ENCODE measurements at regions not wholly inside any gene's neighbourhood (a gene's known extent, or its start where the extent isn't known, plus 50 kb on each side); places are given as distances from the start of the nearest gene placed in this dataset.
"Not testable (repeated sequence)": the region's sequence is repeated elsewhere in the genome, so short reads cannot be mapped to it uniquely, and the experiment has no call there.

DNA sequence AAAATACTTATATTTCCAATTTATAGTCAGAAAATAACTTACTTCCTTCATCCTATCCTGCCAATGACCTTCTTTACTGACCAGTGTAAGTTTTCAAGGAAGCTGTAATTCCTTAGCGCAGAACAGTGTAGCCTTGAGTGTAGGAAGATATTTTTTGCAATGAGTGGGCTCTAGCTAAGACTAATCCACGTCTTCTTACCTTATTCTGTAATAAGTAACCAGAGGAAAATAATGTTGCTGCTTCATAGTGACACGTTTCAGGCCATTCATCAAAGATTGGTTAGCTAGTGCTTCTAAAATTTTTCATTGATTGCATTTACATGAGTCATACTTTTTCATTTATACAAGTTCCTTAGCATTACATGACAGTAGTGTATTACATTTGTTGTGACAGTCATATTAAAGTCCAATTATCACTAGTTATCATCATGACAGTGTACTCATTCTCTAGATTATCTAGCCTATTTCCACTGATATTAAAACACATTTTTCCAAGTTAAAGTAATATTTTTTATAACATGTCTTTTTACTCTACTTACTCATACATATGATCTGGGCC lies 403.8 kb upstream of the EPHA3 start:
- DNase-seq, result no peak

DNA sequence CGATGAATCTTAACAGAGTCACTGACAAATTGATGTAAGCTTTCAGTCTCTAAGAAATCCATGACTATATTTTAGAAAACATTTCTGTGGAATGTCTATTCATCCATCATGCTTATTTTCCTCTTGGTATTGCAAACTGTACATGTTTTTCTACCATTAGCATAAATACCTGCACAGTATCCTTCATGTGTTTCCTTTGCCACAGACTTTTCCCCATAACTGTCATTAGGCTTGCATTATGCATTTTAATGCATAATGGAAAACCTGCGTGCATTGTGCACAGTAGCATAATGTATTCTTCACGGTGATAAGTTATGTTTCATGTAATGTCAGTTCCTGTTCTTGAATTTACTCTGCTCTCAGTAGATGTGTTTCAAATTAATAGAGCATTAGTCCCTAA lies 403.1 kb upstream of the EPHA3 start:
- no peak for DNase-seq

DNA sequence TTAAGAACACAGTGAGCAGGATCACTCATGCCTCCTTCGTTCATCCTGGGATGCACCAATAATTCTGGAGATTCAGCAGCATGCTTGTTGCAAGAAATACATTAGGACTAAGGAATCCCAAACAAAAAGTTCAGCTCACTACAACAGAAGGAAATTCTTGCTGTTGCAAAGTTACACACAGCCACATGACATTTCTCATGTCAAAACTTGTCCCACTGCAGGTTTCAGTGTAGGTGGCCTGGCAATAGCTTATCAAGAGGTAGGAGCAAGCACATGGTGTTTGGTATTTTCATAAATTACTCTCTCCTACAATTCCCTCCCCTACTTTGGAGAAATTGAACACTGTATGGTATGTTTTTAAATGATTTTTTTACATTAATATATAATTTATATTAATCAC lies 399.6 kb upstream of the EPHA3 start:
- no peak for DNase-seq

DNA sequence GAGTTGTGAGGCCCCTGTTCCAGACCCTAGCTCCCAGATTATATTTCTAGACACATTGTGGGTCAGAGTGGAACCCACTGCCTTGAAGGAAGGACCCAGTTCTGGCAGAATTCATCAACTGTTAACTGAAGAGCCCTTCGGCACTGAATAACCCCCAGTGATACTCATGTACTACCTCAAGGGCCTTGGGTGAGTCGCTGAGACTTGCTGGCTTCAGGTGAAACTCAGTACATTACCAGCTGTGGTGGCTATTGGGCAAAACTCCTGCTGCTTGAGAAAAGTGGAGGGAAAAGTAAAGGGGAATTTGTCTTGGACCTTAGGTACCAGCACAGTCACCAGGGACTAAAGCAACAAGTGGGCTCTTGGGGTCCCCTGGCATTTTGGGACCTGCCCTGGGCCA lies 394.9 kb upstream of the EPHA3 start:
- no peak for DNase-seq

DNA sequence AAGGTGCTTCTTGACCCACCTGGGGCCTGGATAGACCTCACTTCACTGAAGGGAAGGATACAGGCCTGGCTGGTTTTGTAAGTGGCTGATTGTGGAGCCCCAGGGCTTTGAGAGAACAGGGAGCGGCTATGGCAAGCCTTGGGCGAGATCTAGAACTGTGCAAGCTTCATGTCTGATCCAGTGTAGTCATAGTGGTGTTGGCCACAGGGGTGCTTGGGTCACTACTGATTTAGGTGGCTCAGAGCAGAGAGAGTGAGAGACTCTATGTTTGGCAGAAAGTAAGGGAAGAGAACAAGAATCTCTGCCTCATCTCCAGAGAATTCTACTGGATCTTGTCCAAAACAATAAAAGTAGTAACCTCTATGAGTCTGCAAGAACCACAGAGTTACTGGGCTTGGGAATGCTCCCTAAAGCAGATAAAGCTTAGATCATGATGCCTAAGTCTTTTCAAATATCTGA lies 394.2 kb upstream of the EPHA3 start:
- DNase-seq, result no peak

DNA sequence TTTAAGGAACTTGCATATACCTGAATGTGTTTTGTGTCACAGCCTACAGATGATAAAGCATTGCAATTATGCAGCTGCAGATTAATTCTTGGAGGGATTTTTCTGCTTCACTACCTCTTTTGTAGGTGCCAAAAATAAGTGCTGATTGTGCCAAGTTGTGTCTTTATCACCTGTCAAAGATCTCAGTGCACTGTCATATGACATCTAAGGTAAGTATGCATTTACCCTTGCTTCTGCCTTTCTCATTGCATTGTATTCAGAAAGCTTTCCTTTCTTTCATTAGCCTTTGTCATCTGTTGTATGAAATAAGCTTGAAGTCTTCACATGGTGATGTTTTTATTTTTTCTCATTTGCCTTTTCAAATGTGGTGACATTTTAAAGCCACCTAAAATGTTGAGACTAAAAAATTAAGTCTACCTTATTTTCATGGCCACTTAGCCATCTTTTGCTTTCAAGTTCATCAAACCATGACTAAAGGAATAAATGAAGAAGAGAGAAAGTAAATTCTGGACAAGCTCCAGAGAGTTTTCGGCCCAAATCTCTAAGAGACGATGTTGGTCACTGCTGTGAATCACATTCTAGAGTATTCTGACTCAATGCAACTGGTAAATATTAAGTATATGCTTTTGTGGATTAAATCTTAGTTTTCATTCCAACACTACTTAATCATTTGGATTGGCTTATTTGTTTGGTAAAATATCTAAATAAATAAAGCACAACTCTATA lies 381.8 kb upstream of the EPHA3 start:
- no peak for DNase-seq

DNA sequence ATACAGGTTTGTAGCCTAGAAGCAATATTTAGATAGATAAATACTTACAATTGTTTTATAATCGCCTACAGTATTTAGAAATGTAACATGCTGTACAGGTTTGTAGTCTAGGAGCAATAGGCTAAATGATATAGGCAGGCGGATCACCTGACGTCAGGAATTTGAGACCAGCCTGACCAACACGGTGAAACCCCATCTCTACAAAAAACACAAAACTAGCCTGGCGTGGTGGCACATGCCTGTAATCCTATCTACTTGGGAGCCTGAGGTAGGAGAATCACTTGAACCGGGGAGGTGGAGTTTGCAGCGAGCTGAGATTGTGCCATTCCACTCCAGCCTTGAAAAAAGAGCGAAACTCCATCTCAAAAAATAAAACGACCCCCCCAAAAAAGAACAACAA lies 375.2 kb upstream of the EPHA3 start:
- no peak for DNase-seq

DNA sequence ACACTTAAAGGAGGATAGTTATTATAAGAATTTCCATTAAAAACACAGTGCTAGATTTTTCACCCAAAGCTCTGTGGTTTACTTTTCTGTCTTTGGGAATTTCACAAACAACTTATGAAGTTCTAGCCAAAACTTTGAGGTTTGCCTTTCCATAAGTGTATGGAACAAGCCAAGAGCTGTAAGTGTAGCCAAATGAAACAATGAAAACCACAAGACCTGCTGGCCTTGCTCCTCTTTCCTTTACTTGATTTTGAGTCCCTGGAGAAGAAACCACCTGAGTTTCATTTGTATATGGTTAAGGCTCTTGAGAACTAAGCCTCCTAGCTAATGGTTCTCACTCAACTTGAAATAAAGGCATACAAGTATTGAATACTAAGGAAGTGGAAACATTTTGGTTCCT lies 365.3 kb upstream of the EPHA3 start:
- DNase-seq, result no peak

DNA sequence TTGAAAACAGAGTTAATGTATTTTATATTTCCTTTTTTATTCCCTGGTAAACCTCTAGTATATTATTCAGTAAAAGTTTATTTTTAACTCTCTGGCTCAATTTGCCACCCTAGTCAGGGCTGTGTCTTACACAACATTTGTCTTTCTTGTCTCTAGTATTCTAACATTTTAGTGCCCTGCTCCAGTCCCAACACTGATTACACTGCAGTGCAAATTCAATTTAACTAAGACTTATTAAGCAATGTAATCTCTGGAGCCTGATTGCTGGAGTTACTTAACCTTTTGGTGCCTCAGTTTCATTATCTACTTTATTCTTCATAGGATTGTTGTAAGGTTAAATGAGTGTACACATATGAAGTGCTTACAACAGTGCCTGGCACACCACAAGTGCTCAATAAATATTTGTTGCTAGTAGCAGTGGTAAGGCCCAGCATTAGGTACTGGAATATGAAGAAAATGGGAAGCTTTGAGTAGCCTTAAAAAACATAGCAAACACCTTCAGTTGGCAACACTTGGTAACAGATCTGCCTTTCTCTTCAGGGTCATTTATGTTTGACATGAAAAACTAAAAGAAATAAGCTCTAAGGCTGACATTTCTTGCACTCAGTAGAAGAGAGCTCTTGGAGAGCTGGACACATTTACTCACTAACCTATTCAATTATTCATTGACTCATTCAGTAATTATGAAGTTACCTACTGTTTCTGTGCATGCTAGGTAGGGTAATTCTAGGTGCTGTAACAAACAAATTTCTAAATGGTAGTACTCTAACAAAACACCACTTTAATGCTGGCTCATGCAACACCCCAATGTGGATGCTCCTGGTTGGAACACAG lies 364.5 kb upstream of the EPHA3 start:
- DNase-seq, result no peak

DNA sequence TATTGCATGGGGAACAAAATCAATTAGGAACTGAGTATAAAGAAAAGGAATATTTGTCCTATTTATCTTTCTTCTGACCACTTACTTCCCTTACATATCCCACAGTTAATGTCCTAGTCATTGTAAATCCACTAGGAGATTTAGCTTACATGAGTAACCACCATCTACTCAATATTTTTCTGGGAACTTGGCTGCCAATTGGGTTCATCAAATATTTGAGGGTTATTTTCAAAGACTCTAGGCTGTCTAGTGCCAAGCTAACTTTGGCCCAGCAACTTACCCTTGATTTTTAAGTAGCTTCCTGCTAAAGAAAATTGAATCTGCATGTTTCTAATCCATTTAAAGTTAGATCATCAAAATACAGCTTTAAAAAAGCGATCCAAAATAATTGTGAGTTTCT lies 362.5 kb upstream of the EPHA3 start:
- DNase-seq, result no peak

DNA sequence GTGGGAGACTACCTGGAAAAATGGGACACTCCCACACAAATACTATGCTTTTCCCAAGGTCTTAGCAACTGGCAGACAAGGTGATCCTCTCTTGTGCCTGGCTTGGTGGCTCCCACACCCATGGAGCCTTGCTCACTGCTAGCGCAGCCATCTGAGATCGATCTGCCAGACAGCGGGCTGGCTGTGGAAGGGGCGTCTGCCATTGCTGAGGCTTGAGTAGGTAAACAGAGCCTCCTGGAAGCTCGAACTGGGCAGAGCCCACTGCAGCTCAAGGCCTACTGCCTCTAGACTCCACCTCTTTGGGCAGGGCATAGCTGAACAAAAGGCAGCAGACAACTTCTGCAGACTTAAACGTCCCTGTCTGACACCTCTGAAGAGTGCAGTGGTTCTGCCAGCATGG lies 360.3 kb upstream of the EPHA3 start:
- DNase-seq, result not testable (repeated sequence)

DNA sequence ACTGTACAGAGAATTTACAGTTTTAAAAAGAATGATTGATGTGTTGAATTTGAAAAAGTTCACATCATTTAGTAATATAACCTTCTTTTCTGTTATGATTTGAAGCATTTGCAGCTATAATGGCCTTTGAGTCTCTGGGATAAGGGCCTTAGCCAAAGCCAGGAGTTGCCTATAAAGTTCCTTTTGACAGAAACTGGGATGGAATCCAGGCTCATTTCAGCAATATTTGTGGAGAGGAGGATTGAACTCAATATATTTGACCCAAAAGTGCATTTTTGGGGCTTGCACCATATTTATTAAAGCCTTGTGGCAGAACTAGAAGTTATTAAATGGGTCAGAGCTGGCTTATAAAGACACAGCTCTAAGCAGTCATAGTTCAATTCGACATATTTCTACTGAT lies 348.7 kb upstream of the EPHA3 start:
- no peak for DNase-seq

DNA sequence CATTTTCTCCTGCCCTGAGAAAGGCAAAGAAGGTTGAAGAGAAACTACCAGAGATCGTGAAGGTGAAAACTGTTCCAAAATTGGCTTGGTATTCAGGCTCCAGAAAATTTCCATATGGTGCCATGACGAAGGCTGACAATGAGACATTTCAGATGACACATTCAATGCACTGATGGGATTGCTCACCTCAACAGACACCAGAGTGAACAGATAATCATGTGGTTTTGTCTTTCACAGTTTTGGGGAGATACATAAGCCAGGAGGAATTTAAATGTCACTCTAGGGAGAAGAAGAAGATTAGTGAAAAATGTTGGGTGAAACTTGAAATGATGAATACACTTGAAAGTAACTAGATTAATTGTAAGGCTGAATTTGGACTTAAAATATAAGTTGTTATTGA lies 339.7 kb upstream of the EPHA3 start:
- no peak for DNase-seq

DNA sequence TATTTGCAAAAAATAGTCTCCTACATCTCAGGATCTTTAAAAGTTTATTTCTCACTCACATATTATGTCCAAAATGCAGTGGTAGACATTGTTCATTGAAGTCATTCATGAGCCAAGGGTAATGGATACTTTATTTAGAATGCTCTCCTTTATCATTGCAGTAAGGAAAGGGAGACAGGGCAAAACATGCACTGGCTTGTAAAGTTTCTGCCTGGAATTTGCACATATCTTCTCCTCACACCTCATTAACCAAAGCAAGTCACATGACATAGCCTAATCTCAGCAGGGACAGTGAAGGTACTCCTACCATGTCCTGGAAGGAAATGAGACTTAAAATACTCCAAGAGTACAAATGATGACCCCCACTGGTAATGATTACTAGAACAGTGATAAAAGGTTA lies 333.7 kb upstream of the EPHA3 start:
- DNase-seq, result no peak

DNA sequence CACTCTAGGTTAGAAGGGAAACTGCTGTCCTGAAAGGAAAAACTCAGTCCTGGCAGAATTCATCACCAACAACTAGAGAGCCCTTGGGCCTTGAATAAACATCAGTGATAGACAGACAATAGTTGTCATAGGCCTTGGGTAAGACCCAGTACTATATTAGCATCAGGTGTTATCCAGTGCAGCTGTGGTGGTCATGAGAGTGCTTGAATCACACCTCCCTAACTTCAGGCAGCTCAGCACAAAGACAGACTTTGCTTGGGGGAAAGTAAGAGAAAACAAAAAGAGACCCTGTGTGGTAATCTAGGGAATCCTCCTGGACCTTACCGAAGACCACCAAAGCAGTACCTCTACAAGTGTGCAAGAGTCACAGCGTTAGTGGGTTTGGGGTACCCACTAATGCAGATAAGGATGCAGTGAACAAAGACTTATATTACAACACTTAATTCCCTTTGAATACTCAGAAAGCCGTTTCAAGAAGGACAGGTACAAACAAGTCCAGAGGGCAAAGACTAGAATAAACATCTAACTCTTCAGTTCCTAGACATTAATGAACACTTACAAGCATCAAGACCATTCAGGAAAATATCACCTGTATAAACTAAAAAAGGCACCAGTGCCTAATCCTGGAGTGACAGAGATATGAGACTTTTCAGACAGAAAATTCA lies 332.3 kb upstream of the EPHA3 start:
- no peak for DNase-seq

DNA sequence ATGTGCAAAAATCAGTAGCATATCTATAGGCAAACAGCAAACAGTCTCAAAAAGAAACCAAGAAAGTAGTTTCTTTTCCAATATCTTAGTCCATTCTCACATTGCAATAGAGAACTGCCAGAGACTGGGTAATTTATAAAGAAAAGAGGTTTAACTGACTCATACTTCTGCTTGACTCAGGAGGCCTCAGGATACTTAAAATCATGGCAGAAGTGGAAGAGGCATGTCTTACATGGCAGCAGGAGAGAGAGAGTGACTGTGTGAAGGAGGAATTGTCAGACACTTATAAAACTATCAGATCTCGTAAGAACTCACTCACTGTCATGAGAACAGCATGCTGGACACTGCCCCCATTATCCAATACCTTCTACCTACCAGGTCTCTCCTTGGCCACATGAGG lies 327.9 kb upstream of the EPHA3 start:
- DNase-seq, result no peak

DNA sequence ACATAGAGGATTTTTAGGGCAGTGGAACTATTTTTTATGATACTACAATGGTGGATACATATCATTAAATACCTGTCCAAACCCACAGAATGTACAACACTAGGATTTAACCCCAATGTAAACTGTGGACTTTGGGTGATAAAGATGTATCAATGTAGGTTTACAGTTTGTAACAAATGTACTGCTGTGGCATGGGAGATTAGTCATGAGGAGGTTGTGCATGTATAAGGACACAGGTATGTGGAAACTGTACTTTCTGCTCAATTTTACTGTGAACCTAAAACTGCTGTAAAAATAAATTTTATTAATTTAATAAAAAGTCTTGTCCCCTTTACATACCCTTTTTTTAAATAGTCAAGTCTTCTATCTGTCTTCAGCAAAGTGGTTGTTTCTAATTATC lies 322.5 kb upstream of the EPHA3 start:
- no peak for DNase-seq

DNA sequence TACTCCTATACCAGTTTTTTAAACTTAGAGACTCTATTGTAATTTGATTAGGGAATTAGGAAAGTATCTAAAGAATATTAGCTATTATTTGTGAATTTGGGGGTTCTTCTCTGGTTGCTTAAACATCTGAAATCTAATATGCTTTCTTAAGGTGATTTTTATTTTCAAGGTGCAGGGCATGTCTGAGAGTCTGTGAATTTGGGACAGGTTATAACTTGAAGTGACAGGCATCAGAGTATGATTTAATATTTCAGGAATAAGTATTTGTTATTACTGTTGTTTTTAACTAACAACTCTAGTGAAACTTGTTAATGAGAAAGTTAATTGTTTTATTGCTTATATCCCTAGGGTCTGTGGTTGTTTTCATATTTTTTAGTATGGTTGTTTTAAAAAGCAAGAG lies 321.6 kb upstream of the EPHA3 start:
- no peak for DNase-seq

DNA sequence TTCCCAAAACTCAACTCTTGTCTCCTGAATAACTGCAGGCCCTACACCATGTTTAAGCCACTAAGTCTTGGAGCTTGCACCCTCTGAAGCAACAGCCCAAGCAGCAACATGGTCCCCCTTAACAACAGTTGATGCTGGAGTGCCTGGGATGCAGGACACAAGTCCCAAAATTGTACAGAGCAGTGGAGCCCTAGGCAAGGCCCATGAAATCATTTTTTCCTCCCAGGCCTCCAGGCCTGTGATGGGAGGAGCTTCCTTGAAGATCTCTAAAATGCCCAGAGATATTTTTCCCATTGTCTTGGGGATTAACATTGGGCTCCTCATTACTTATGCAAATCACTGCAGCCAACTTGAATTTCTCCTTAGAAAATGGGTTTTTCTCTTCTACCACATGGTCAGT lies 311.9 kb upstream of the EPHA3 start:
- no peak for DNase-seq

DNA sequence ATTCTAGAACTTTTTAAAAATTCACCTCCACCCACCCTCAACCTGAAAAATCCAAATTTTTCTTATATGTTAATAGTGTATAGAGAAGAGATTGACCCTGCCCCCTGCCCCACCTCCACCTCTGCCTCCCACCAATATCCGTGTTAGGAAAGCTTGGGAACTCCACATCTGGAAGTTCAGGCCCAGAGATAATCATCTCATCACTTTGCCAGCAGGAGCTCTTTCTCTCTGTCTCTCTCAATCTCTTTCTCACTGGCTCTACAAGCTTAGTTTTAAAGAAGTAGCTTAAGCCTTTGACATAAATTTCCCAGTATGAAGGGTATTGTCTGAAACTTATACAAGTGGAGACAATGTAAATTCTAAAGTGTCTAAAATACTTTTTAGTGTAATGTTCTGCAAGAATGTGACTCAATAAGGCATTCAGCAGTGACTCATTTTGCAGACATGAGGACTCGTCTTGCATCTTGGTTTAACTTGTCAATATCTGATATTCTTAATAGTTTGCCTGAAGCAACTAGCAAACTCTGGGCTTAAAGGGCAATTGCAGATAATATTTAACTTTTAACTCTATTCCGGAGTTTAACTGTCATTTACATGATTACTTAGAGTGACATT lies 299.8 kb upstream of the EPHA3 start:
- DNase-seq, result no peak

DNA sequence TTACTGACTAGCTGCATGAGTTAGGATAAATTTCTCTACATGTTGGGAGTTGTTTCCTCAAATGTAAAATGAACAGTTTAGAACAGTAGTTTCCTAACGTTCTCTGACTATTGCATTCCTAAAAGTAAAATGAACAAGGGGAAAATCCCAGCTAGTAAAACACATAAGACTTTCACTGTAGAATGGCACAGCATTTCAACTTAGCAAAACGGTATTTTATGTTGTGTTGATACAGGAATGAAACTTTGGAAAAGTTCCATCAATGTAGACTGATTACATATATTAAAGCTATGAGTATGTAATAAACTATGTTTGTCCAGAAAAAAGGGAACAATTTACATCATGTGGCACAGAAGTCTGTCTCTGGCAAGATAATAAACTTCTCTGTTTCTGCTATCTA lies 297.4 kb upstream of the EPHA3 start:
- DNase-seq, result no peak

DNA sequence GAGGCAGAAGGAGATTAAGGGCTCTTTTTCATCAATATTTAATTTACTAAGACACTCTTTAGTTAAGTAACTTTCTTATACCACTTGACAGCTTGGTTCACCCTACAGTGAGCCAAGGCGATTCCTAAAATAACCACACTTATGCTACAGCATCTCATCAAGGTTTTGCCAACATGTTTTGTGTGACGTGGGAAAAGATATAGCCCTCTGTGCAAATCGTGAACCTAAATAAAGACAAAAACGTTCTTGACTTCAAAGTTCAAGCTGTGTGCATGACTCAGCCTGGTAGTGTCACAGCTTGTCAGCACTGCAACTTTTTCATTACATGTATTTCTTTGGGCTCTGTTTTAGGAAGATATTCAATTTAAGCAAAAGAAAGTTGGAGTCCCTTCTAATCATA lies 297.0 kb upstream of the EPHA3 start:
- DNase-seq, result no peak

DNA sequence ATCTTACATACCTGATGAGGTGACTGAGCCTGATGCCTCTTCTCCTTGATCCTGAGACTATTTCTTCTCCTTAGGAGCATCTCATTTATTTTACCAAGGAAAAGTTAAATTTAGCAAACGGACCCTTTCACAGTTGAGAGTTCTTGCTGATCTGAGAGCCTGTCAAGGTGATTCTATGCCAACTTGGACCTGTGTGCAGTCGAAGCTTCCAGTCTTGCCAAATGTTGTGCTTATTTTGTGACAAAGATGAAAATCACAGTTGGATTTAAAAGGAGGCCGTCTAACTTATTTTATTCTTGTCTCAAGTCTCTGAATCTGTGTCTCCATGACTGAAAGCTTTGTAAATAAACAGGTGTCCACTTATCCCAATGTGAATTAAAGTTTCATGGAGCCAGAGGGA lies 296.3 kb upstream of the EPHA3 start:
- DNase-seq, result no peak

All from DMS 273 treated with DMSO at 0.1 percent for 48 hours (cell line).